GM12878 (cell line): ENCODE measurements at regions not wholly inside any gene's neighbourhood (a gene's known extent, or its start where the extent isn't known, plus 50 kb on each side); places are given as distances from the start of the nearest gene placed in this dataset.

ENCODE experiments used
- CTCF ChIP-seq, 3 experiments: IDR thresholded peaks in 2 of 3; conservative IDR thresholded peaks in 1 of 3; 2 replicates each; pipeline ENCODE4 v1.5.1; 2011; ENCODE audit warnings: low read depth in 3 of 3, low read length in 3 of 3, mild to moderate bottlenecking in 3 of 3, control low read depth in 2 of 3, moderate library complexity in 2 of 3, inconsistent platforms in 1 of 3, mixed read lengths in 1 of 3; ENCODE audit not compliant: control insufficient read depth in 2 of 3, insufficient read depth in 1 of 3; ENCODE audit errors: extremely low read depth in 1 of 3
- HDGF ChIP-seq: fragments of 450-650 bp; IDR thresholded peaks from 2 replicates; pipeline ENCODE4 v1.6.1; 2016; ENCODE audit warnings: antibody characterized with exemption

GRCh38 chr13:106112191-106112590 lies 423.3 kb downstream of the EFNB2 start:
- TF ChIP-seq HDGF (no peak), CTCF (IDR thresholded peaks at IDR 0.05 in 2 of 3, conservative IDR thresholded peaks at IDR 0.05 in 1 of 3; ENCODE audit: control insufficient read depth in 2 of 3, extremely low read depth in 1 of 3, insufficient read depth in 1 of 3, low read depth in 3 of 3, low read length in 3 of 3) (no peak)
